ENCODE measurements at regions not wholly inside any gene's neighbourhood (a gene's known extent, or its start where the extent isn't known, plus 50 kb on each side); places are given as distances from the start of the nearest gene placed in this dataset.

DNA sequence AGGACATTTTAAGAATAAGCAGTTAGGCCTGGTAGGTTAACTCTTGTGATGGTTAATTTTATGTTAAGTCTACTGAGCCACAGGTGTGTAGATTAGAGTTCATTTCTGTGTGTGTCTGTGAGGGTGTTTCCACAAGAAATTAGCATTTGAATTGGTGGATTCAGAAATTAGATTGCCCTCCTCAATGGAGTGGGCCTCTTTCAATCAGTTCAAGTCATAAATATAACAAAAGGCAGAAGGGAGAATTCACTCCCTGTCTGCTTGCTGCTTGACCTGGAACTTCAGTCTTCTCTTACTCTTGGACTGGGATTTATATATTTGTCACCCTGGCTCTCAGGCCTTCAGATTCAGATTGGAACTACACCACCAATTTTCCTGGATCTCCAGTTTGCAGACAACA is 55.3 kb upstream of the POM121L12 start:
- H3K4me1 ChIP-seq (ENCODE audit: insufficient read depth, low read length) = peaks cover 12% of the 10 kb centered on the region
- no peaks in the 10 kb centered on the region for H3K36me3 ChIP-seq (ENCODE audit: insufficient read depth, low read length)
- no peaks in the 10 kb centered on the region for H3K27me3 ChIP-seq (ENCODE audit: insufficient read depth, low read length)
- no peak overlapping the region for H2AFZ ChIP-seq (ENCODE audit: low read depth, low read length)
- H3K9me3 ChIP-seq (ENCODE audit: low read length) = peaks cover under 1% of the 10 kb centered on the region
- no peak overlapping the region for H3K4me3 ChIP-seq (ENCODE audit: low read length)

- H2AFZ ChIP-seq (ENCODE audit: low read depth, low read length) = no peak overlapping the region
- H3K36me3 ChIP-seq (ENCODE audit: insufficient read depth, low read length) = no peaks in the 10 kb centered on the region
- H3K4me3 ChIP-seq (ENCODE audit: low read length) = no peak overlapping the region
- H3K9me3 ChIP-seq (ENCODE audit: low read length) = no peaks in the 10 kb centered on the region
- no peaks in the 10 kb centered on the region for H3K27me3 ChIP-seq (ENCODE audit: insufficient read depth, low read length)
- no peaks in the 10 kb centered on the region for H3K4me1 ChIP-seq (ENCODE audit: insufficient read depth, low read length)
These were observed 62.3 kb upstream of the POM121L12 start for GRCh38 chr7:52973126-52973525.

GRCh38 chr7:52962402-52963076 is 72.9 kb upstream of the POM121L12 start:
- Histone ChIP-seq H3K27me3 (ENCODE audit: insufficient read depth, low read length) (no peaks in the 10 kb centered on the region), H3K4me1 (ENCODE audit: insufficient read depth, low read length) (peaks cover 16% of the 10 kb centered on the region), H2AFZ (ENCODE audit: low read depth, low read length) (no peak overlapping the region), H3K4me3 (ENCODE audit: low read length) (no peak overlapping the region), H3K9me3 (ENCODE audit: low read length) (no peaks in the 10 kb centered on the region), H3K36me3 (ENCODE audit: insufficient read depth, low read length) (no peaks in the 10 kb centered on the region)

- H2AFZ ChIP-seq (ENCODE audit: low read depth, low read length) = no peak overlapping the region
These were observed 74.3 kb upstream of the POM121L12 start for GRCh38 chr7:52961084-52961483.

GRCh38 chr7:52959878-52960660 is 75.4 kb upstream of the POM121L12 start:
- Histone ChIP-seq H3K4me1 (ENCODE audit: insufficient read depth, low read length) (peaks cover 16% of the 10 kb centered on the region), H3K4me3 (ENCODE audit: low read length) (no peak overlapping the region), H3K27me3 (ENCODE audit: insufficient read depth, low read length) (no peaks in the 10 kb centered on the region), H3K36me3 (ENCODE audit: insufficient read depth, low read length) (no peaks in the 10 kb centered on the region), H3K9me3 (ENCODE audit: low read length) (no peaks in the 10 kb centered on the region), H2AFZ (ENCODE audit: low read depth, low read length) (no peak overlapping the region)

More at GRCh38 chr7:52961084-52961483, 74.3 kb upstream of the POM121L12 start:
- Histone ChIP-seq H3K27me3 (ENCODE audit: insufficient read depth, low read length) (no peaks in the 10 kb centered on the region), H3K9me3 (ENCODE audit: low read length) (no peaks in the 10 kb centered on the region), H3K36me3 (ENCODE audit: insufficient read depth, low read length) (no peaks in the 10 kb centered on the region), H3K4me1 (ENCODE audit: insufficient read depth, low read length) (peaks cover 16% of the 10 kb centered on the region), H3K4me3 (ENCODE audit: low read length) (no peak overlapping the region)

- no peaks in the 10 kb centered on the region for H3K9me3 ChIP-seq (ENCODE audit: low read length)
- H3K36me3 ChIP-seq (ENCODE audit: insufficient read depth, low read length) = no peaks in the 10 kb centered on the region
- H2AFZ ChIP-seq (ENCODE audit: low read depth, low read length) = no peak overlapping the region
- no peak overlapping the region for H3K4me3 ChIP-seq (ENCODE audit: low read length)
- H3K4me1 ChIP-seq (ENCODE audit: insufficient read depth, low read length) = peaks cover 16% of the 10 kb centered on the region
- no peaks in the 10 kb centered on the region for H3K27me3 ChIP-seq (ENCODE audit: insufficient read depth, low read length)
These were observed 76.1 kb upstream of the POM121L12 start for GRCh38 chr7:52959336-52959735.

- peaks cover 16% of the 10 kb centered on the region for H3K4me1 ChIP-seq (ENCODE audit: insufficient read depth, low read length)
- no peak overlapping the region for H2AFZ ChIP-seq (ENCODE audit: low read depth, low read length)
These were observed 76.8 kb upstream of the POM121L12 start for GRCh38 chr7:52958621-52959140.

GRCh38 chr7:52956379-52956915 is 79.0 kb upstream of the POM121L12 start:
- Histone ChIP-seq H3K9me3 (ENCODE audit: low read length) (no peaks in the 10 kb centered on the region), H3K27me3 (ENCODE audit: insufficient read depth, low read length) (no peaks in the 10 kb centered on the region), H2AFZ (ENCODE audit: low read depth, low read length) (no peak overlapping the region), H3K4me1 (ENCODE audit: insufficient read depth, low read length) (peaks cover 16% of the 10 kb centered on the region), H3K36me3 (ENCODE audit: insufficient read depth, low read length) (no peaks in the 10 kb centered on the region), H3K4me3 (ENCODE audit: low read length) (no peak overlapping the region)

More at GRCh38 chr7:52958621-52959140, 76.8 kb upstream of the POM121L12 start:
- Histone ChIP-seq H3K36me3 (ENCODE audit: insufficient read depth, low read length) (no peaks in the 10 kb centered on the region), H3K4me3 (ENCODE audit: low read length) (no peak overlapping the region), H3K9me3 (ENCODE audit: low read length) (no peaks in the 10 kb centered on the region), H3K27me3 (ENCODE audit: insufficient read depth, low read length) (no peaks in the 10 kb centered on the region)

- peaks cover 16% of the 10 kb centered on the region for H3K4me1 ChIP-seq (ENCODE audit: insufficient read depth, low read length)
- H3K36me3 ChIP-seq (ENCODE audit: insufficient read depth, low read length) = no peaks in the 10 kb centered on the region
- H3K9me3 ChIP-seq (ENCODE audit: low read length) = no peaks in the 10 kb centered on the region
- H3K4me3 ChIP-seq (ENCODE audit: low read length) = no peak overlapping the region
- no peak overlapping the region for H2AFZ ChIP-seq (ENCODE audit: low read depth, low read length)
- no peaks in the 10 kb centered on the region for H3K27me3 ChIP-seq (ENCODE audit: insufficient read depth, low read length)
These were observed 79.9 kb upstream of the POM121L12 start for GRCh38 chr7:52955522-52955921.

DNA sequence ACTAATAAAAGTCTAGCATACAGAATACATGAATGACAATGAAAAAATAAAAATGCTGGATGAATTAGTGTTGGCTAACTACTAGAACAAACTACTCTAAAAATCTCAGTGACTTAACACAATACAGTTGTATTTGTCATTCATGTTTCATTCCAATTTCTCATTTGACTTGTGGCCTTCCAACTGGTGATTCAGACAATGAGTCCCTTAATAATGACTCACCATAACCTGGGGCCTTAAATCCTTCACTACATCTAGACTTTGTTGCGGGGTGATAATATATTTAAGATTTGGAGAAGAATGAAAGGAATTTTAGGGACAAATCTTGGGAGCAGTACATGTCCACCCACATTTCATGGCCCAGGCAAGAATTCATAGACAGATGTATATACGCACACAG is 90.5 kb upstream of the POM121L12 start:
- H3K4me1 ChIP-seq (ENCODE audit: insufficient read depth, low read length) = peaks cover 4% of the 10 kb centered on the region
- H3K36me3 ChIP-seq (ENCODE audit: insufficient read depth, low read length) = no peaks in the 10 kb centered on the region
- no peaks in the 10 kb centered on the region for H3K27me3 ChIP-seq (ENCODE audit: insufficient read depth, low read length)
- no peaks in the 10 kb centered on the region for H3K9me3 ChIP-seq (ENCODE audit: low read length)
- H3K4me3 ChIP-seq (ENCODE audit: low read length) = no peak overlapping the region
- no peak overlapping the region for H2AFZ ChIP-seq (ENCODE audit: low read depth, low read length)

- Histone ChIP-seq H3K36me3 (ENCODE audit: insufficient read depth, low read length) (no peaks in the 10 kb centered on the region), H2AFZ (ENCODE audit: low read depth, low read length) (no peak overlapping the region), H3K4me1 (ENCODE audit: insufficient read depth, low read length) (no peaks in the 10 kb centered on the region), H3K4me3 (ENCODE audit: low read length) (no peak overlapping the region), H3K27me3 (ENCODE audit: insufficient read depth, low read length) (no peaks in the 10 kb centered on the region), H3K9me3 (ENCODE audit: low read length) (no peaks in the 10 kb centered on the region)
These were observed 95.0 kb upstream of the POM121L12 start for GRCh38 chr7:52940481-52940880.

DNA sequence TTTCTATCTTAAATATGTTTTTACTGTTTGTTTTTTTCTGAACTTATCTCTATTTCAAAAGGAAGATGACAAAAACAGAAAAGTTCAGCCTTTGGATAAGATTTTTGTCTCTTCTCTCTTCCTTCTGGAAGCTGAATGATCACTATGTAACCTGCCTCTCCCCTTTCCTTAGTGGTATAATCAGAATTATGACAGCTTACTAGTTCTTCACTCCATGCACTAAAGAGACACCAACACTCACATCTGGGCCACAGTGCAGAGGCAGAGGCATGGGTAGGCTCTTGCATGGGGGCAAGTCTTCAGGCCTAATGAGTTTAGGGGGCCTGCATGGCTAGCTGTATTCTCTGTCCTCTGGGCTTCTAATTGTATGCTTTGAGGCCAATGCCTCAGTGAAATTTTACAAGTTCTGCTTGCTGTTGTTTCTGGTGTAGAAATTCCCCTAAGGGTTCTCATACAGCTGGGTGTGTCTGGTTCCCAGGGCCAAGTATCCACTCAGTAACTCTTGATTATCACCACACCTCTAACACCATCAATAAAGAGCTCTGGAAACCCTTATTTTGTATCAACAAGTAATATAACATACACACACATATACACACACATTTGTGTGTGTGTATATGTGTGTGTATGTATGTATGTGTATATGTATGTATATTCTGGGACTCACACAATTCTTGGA is 96.8 kb upstream of the POM121L12 start:
- H3K4me1 ChIP-seq (ENCODE audit: insufficient read depth, low read length) = no peaks in the 10 kb centered on the region
- no peaks in the 10 kb centered on the region for H3K27me3 ChIP-seq (ENCODE audit: insufficient read depth, low read length)
- no peaks in the 10 kb centered on the region for H3K36me3 ChIP-seq (ENCODE audit: insufficient read depth, low read length)
- no peak overlapping the region for H3K4me3 ChIP-seq (ENCODE audit: low read length)
- H2AFZ ChIP-seq (ENCODE audit: low read depth, low read length) = no peak overlapping the region
- H3K9me3 ChIP-seq (ENCODE audit: low read length) = no peaks in the 10 kb centered on the region

- H3K4me1 ChIP-seq (ENCODE audit: insufficient read depth, low read length) = no peaks in the 10 kb centered on the region
- H3K27me3 ChIP-seq (ENCODE audit: insufficient read depth, low read length) = no peaks in the 10 kb centered on the region
- H3K9me3 ChIP-seq (ENCODE audit: low read length) = no peaks in the 10 kb centered on the region
- H3K36me3 ChIP-seq (ENCODE audit: insufficient read depth, low read length) = no peaks in the 10 kb centered on the region
- H2AFZ ChIP-seq (ENCODE audit: low read depth, low read length) = no peak overlapping the region
- no peak overlapping the region for H3K4me3 ChIP-seq (ENCODE audit: low read length)
These were observed 98.7 kb upstream of the POM121L12 start for GRCh38 chr7:52936750-52937149.
